IMR-90 (cell line): ENCODE measurements at regions not wholly inside any gene's neighbourhood (a gene's known extent, or its start where the extent isn't known, plus 50 kb on each side); places are given as distances from the start of the nearest gene placed in this dataset.

Experiments used
- ATAC-seq: fragments of 200-7000 bp; cut with Tn5 transposase; 2 replicates; pipeline ENCODE4 v1.9.1; 2020; ENCODE audit warnings: low read depth, mild to moderate bottlenecking, moderate library complexity
- BruUV-seq: library from RNA; stranded (reverse); fragments of 400-500 nt; replicated peaks from 2 replicates; lab custom pipeline; 2021; lab: Mats Ljungman, UMichigan
- CTCF ChIA-PET: fragments of 300-600 bp; formaldehyde crosslinking; extraction: SDS; loops from one replicate; lab custom pipeline; 2021; ENCODE audit warnings: antibody characterized with exemption; lab: Yijun Ruan, JAX
- POLR2A ChIA-PET: fragments of 300-600 bp; sonication (Branson Sonifier 250); formaldehyde crosslinking; loops from one replicate; lab custom pipeline; 2022; ENCODE audit warnings: antibody characterized with exemption; ENCODE audit not compliant: unreplicated experiment; lab: Charles Lee
- DNase-seq: peaks from one replicate; pipeline ENCODE4 v3.0.0; 2013
- H2AFZ ChIP-seq: replicated peaks from 2 replicates; pipeline ENCODE3; 2013; ENCODE audit warnings: low read length, mild to moderate bottlenecking; ENCODE audit not compliant: poor library complexity
- H2AK5ac ChIP-seq: 2 replicates; pipeline ENCODE4 v1.6.1; 2013; ENCODE audit warnings: low read depth, low read length, inconsistent platforms
- H2AK9ac ChIP-seq: replicated peaks from 2 replicates; pipeline ENCODE3; 2013; ENCODE audit warnings: mild to moderate bottlenecking, low read depth, low read length, moderate library complexity; ENCODE audit not compliant: poor library complexity
- H2BK120ac ChIP-seq: 2 replicates; pipeline ENCODE4 v1.6.1; 2013; ENCODE audit warnings: low read depth, low read length, inconsistent platforms
- H2BK15ac ChIP-seq: 3 replicates; pipeline ENCODE4 v1.6.1; 2013; ENCODE audit warnings: low read depth, low read length, inconsistent platforms
- H2BK20ac ChIP-seq: 2 replicates; pipeline ENCODE4 v1.6.1; 2013; ENCODE audit warnings: low read depth, mild to moderate bottlenecking, inconsistent platforms, low read length, moderate library complexity
- H2BK5ac ChIP-seq: 2 replicates; pipeline ENCODE4 v1.6.1; 2013; ENCODE audit warnings: mild to moderate bottlenecking, low read depth, low read length, inconsistent platforms; ENCODE audit not compliant: poor library complexity, severe bottlenecking
- H3K14ac ChIP-seq: replicated peaks from 2 replicates; pipeline ENCODE4 v1.6.1; 2013; ENCODE audit warnings: low read depth, low read length, inconsistent platforms
- H3K18ac ChIP-seq: 2 replicates; pipeline ENCODE4 v1.6.1; 2013; ENCODE audit warnings: low read depth, low read length, control low read depth
- H3K23ac ChIP-seq: 2 replicates; pipeline ENCODE4 v1.6.1; 2013; ENCODE audit warnings: low read depth, low read length, inconsistent platforms
- H3K27ac ChIP-seq: 2 replicates; pipeline ENCODE4 v1.5.1; 2013; ENCODE audit warnings: mild to moderate bottlenecking, control low read depth, low read length; ENCODE audit not compliant: insufficient read depth
- H3K27me3 ChIP-seq: 2 replicates; pipeline ENCODE4 v1.6.1; 2013; ENCODE audit warnings: low read length; ENCODE audit not compliant: control insufficient read depth, insufficient read depth
- H3K36me3 ChIP-seq: 2 replicates; pipeline ENCODE4 v1.6.1; 2013; ENCODE audit warnings: low read length, mixed read lengths; ENCODE audit not compliant: control insufficient read depth, insufficient read depth
- H3K4ac ChIP-seq: 2 replicates; pipeline ENCODE4 v1.6.1; 2013; ENCODE audit warnings: low read depth, low read length, inconsistent platforms
- H3K4me1 ChIP-seq: 2 replicates; pipeline ENCODE4 v1.6.1; 2013; ENCODE audit warnings: low read length, mixed read lengths; ENCODE audit not compliant: control insufficient read depth, insufficient read depth
- H3K4me2 ChIP-seq: 2 replicates; pipeline ENCODE4 v1.6.1; 2013; ENCODE audit warnings: low read depth, mild to moderate bottlenecking, control low read depth, low read length, moderate library complexity
- H3K4me3 ChIP-seq: 2 replicates; pipeline ENCODE4 v1.5.1; 2013; ENCODE audit warnings: low read depth, mild to moderate bottlenecking, control low read depth, low read length, moderate library complexity; ENCODE audit not compliant: insufficient read depth
- H3K56ac ChIP-seq: 2 replicates; pipeline ENCODE4 v1.6.1; 2013; ENCODE audit warnings: low read length, inconsistent platforms; ENCODE audit not compliant: insufficient read depth; ENCODE audit errors: extremely low read depth
- H3K79me1 ChIP-seq, 2 experiments: 2 replicates each; pipeline ENCODE4 v1.6.1; 2013; ENCODE audit warnings: low read length in 2 of 2, inconsistent platforms in 1 of 2, low read depth in 1 of 2
- H3K9ac ChIP-seq: 2 replicates; pipeline ENCODE4 v1.6.1; 2013; ENCODE audit warnings: low read depth, low read length, control low read depth
- H3K9me1 ChIP-seq: 2 replicates; pipeline ENCODE4 v1.6.1; 2013; ENCODE audit warnings: low read length, inconsistent platforms; ENCODE audit not compliant: insufficient read depth
- H3K9me3 ChIP-seq: 2 replicates; pipeline ENCODE4 v1.6.1; 2013; ENCODE audit warnings: low read length; ENCODE audit not compliant: control insufficient read depth, insufficient read depth
- H4K20me1 ChIP-seq: 2 replicates; pipeline ENCODE4 v1.6.1; 2013; ENCODE audit warnings: low read length, inconsistent platforms; ENCODE audit not compliant: insufficient read depth
- H4K5ac ChIP-seq: 2 replicates; pipeline ENCODE4 v1.6.1; 2013; ENCODE audit warnings: mild to moderate bottlenecking, low read depth, low read length, control low read depth
- H4K8ac ChIP-seq, 2 experiments: 2 replicates each; pipeline ENCODE4 v1.6.1; 2013; ENCODE audit warnings: low read depth in 2 of 2, low read length in 2 of 2, control low read depth in 1 of 2, inconsistent platforms in 1 of 2
- H4K91ac ChIP-seq: 2 replicates; pipeline ENCODE4 v1.6.1; 2013; ENCODE audit warnings: low read depth, low read length, inconsistent platforms; ENCODE audit not compliant: insufficient read depth
- FOS ChIP-seq: fragments of 150-350 bp; IDR thresholded peaks from 2 replicates; pipeline ENCODE4 v1.6.1; 2016; ENCODE audit warnings: low read depth, low read length
- MAFK ChIP-seq: IDR thresholded peaks from 2 replicates; pipeline ENCODE4 v1.6.1; 2012; ENCODE audit warnings: low read depth, low read length, improper control_type of control experiment
- RAD21 ChIP-seq: IDR thresholded peaks from 2 replicates; pipeline ENCODE4 v1.6.1; 2012; ENCODE audit warnings: low read length, improper control_type of control experiment
- SMC3 ChIP-seq: fragments of 150-350 bp; IDR thresholded peaks from 2 replicates; pipeline ENCODE4 v1.6.1; 2016; ENCODE audit warnings: low read depth, mild to moderate bottlenecking, antibody characterized with exemption, low read length, moderate library complexity
- WGBS, 2 experiments: methylation state at CpG; one replicate each; pipeline versions ENCODE4 v1.1.5 to v1.1.7; 2013; ENCODE audit warnings: missing lambda C conversion rate in 2 of 2; ENCODE audit not compliant: insufficient read length in 1 of 2; ENCODE audit errors: extremely low coverage in 2 of 2; 5-methylcytosine and 5-hydroxymethylcytosine counted together
- dilution Hi-C: fragments of 300-500 bp; cut with HindIII; formaldehyde crosslinking; loops from one replicate; pipeline ENCODE4 v1.14.3; 2018; ENCODE audit warnings: low sequenced_read_pairs; ENCODE audit not compliant: unreplicated experiment
- in situ Hi-C: fragments of 300-500 bp; cut with MboI; formaldehyde crosslinking; loops from 3 replicates; pipeline ENCODE4 v1.14.3; 2019; ENCODE audit warnings: low sequenced_read_pairs, inconsistent platforms, mixed read lengths
- intact Hi-C: fragments of 100-400 bp; cut with micrococcal nuclease; formaldehyde crosslinking; loops from 2 replicates; pipeline ENCODE4 v1.10.0; 2022

GRCh38 chr2:147365622-147366021 lies 479.2 kb upstream of the ACVR2A start:
- Histone ChIP-seq H3K56ac (no peak overlapping the region), H4K91ac (no peak overlapping the region), H2AFZ (no peak overlapping the region), H3K4me1 (no peaks in the 10 kb centered on the region), H2AK5ac (no peak overlapping the region), H2AK9ac (no peak overlapping the region), H3K27ac (no peak overlapping the region), H2BK20ac (no peak overlapping the region), H2BK15ac (no peak overlapping the region), H3K4me3 (no peak overlapping the region), H4K5ac (no peak overlapping the region), H3K9ac (no peak overlapping the region), H3K9me3 (no peaks in the 10 kb centered on the region; the same call in 1 of the 2 replicates), H3K18ac (no peak overlapping the region), H3K14ac (no peak overlapping the region), H3K36me3 (no peaks in the 10 kb centered on the region), H4K8ac (no peak overlapping the region), H3K79me1 (no peaks in the 10 kb centered on the region), H4K20me1 (no peaks in the 10 kb centered on the region), H3K27me3 (no peaks in the 10 kb centered on the region), H3K4me2 (no peak overlapping the region), H3K23ac (no peak overlapping the region), H2BK5ac (no peak overlapping the region), H2BK120ac (no peak overlapping the region), H3K9me1 (no peaks in the 10 kb centered on the region), H3K4ac (no peak overlapping the region)
- POLR2A ChIA-PET, result no interaction called here
- CTCF ChIA-PET, result no interaction called here
- no CpG with 5 or more reads among the region's 4 CpGs for WGBS, 2 experiments
- ATAC-seq (no peak), DNase-seq (no peak)
- dilution Hi-C loops (no loop called here), in situ Hi-C loops (no loop called here), intact Hi-C loops (no loop called here)
- TF ChIP-seq MAFK (no peak), FOS (no peak), SMC3 (no peak), RAD21 (no peak)
- BruUV-seq, result no TSS peak
